A549 (cell line): ENCODE measurements at regions not wholly inside any gene's neighbourhood (a gene's known extent, or its start where the extent isn't known, plus 50 kb on each side); places are given as distances from the start of the nearest gene placed in this dataset.

Experiments
- SMC3 ChIP-seq: fragments of >200 bp; sonication (Bioruptor Twin); formaldehyde crosslinking; IDR thresholded peaks from 3 replicates; pipeline ENCODE4 v1.6.1; 2018; ENCODE audit warnings: inconsistent platforms
- TF ChIP-seq, protein P1 (sequence below): fragments of >200 bp; sonication (Bioruptor Twin); formaldehyde crosslinking; IDR thresholded peaks from 3 replicates; pipeline ENCODE4 v1.5.1; 2016

DNA sequence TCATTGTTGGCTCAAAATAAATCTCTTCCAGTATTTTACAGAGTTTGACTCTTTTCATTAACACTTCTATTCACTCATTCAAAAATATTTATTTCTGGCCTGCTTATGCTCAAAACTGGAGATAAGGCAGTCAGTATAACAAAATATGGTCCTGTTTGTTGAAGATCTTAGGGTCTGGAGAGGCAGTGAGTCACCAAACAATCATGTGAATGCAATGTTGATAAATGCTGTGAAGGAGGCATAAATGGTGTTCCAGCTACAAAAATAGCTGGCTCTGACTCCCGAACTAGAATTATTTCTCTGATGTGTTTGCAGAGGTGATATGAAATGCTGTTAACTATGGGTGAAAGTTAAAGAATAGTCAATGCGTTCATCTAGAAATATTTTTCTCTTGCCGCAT is 390.6 kb downstream of the AASDHPPT start:
- TF ChIP-seq, protein P1, sequence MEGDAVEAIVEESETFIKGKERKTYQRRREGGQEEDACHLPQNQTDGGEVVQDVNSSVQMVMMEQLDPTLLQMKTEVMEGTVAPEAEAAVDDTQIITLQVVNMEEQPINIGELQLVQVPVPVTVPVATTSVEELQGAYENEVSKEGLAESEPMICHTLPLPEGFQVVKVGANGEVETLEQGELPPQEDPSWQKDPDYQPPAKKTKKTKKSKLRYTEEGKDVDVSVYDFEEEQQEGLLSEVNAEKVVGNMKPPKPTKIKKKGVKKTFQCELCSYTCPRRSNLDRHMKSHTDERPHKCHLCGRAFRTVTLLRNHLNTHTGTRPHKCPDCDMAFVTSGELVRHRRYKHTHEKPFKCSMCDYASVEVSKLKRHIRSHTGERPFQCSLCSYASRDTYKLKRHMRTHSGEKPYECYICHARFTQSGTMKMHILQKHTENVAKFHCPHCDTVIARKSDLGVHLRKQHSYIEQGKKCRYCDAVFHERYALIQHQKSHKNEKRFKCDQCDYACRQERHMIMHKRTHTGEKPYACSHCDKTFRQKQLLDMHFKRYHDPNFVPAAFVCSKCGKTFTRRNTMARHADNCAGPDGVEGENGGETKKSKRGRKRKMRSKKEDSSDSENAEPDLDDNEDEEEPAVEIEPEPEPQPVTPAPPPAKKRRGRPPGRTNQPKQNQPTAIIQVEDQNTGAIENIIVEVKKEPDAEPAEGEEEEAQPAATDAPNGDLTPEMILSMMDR = no peak
- TF ChIP-seq SMC3 = no peak
